Activated naive CD4-positive, alpha-beta T cell treated with anti-CD3 and anti-CD28 coated beads, Interleukin-2, amount 50 U/mL, for 72 hours (primary cell): ENCODE measurements at regions not wholly inside any gene's neighbourhood (a gene's known extent, or its start where the extent isn't known, plus 50 kb on each side); places are given as distances from the start of the nearest gene placed in this dataset.

Experiments
- ATAC-seq, 2 donors: fragments of 150-1000 bp; cut with Tn5 transposase; 2 replicates each; pipeline ENCODE4 v1.10.0; 2021; ENCODE audit warnings: mild to moderate bottlenecking in 2 of 2, moderate library complexity in 2 of 2
- DNase-seq, 2 donors: peaks; one replicate each; pipeline ENCODE4 v3.0.0; 2021 to 2022; ENCODE audit warnings: low spot score in 2 of 2
- H3K27ac Mint-ChIP-seq, 2 donors: one replicate each; pipeline ENCODE4 v1.8.0; 2022; ENCODE audit warnings: mild to moderate bottlenecking in 2 of 2, mixed read lengths in 2 of 2
- H3K36me3 Mint-ChIP-seq, 2 donors: one replicate each; pipeline ENCODE4 v1.8.0; 2022; ENCODE audit warnings: mixed read lengths in 2 of 2
- H3K9me3 Mint-ChIP-seq, 2 donors: one replicate each; pipeline ENCODE4 v1.8.0; 2022; ENCODE audit warnings: mixed read lengths in 2 of 2

DNA sequence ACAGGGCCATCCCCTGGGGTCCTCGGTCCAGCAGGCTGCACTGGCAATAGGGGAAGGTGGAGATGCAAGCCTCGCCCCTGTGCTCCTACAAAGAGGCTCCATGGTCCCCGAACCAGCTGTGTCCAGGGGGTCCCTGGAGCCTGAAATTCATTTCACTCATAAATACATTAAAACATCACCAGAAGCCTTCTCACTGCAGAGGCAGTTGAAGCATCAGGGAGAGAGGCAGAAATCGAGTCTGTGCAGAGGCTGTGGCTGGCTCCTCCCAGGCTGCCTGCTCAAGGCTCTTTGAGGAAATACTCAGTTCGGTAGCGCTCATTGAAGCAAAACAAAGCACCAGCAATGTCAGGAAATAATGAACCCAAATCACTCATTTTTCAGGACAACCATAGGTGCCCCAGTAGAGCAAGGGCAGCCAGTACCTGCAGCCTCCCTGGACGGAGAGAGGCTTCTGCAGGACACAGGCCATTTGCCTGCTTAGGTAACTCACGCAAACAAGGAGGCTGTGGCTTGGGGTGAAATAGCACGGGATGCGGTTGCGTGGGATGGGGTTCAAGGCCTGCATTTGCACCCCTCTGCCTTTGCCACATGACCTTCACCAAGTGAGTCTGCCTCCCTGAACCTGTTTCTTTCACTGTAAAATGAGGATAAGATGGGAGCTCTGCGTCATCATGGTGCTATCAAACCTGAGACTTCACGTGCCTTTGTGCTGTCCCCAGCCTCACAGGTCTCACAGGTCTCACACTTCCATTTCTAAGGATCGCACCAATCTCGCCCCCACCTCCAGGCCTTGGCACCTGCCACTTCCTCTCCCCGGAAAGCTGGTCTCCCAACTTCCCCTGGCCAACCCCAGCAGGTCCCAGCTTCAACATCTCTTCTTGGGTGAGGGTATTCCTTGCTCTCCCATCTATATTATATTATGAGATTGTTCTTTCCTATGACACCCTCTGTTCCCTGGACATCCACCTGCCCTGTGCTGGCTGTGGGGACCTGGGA, 84.3 kb upstream of the SHISAL1 start:
- no peak for ATAC-seq
- Mint-ChIP-seq H3K36me3 (no peaks in the 10 kb centered on the region), H3K27ac (peak overlapping the region in 1 of 2 donors; percentile 40), H3K9me3 (no peaks in the 10 kb centered on the region)
- peak in 1 of 2 donors; percentile 39 for DNase-seq

DNA sequence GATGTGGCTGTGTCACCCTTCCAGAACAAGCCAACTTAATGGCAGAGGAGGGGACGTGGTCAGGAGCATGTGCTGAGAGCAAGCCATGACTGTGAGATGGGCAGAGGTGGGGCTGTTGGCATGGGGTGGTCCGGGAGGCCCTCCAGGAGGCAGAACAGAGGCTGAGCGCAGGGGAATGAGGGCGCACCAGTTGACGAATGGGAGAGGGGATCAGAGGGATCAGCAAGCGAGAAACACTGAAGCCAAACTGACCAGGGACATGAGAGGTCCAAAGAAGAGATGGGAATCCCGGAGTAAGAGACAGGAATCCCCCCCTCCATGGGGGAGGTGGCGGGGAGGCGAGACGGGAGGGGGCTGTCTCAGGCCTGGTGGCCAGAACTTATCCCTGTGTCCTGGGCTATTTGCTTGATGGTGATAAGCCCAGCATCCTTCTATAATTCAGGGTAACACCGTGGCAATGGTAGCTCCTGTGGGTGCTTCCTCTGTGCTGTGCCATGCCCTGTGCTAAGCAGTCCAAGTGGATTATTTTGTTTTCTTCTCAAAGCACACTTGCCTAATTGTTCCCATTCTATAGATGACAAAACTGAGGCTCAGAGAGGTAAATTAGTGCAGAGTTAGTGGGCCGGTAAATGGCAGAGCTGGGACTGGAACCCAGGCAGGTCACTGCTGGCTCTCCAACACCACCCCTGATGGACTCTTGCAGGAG, 83.4 kb upstream of the SHISAL1 start:
- DNase-seq = no peak
- Mint-ChIP-seq H3K27ac (peak overlapping the region; percentile 62 to 64), H3K36me3 (no peaks in the 10 kb centered on the region), H3K9me3 (no peaks in the 10 kb centered on the region)
- no peak for ATAC-seq

DNA sequence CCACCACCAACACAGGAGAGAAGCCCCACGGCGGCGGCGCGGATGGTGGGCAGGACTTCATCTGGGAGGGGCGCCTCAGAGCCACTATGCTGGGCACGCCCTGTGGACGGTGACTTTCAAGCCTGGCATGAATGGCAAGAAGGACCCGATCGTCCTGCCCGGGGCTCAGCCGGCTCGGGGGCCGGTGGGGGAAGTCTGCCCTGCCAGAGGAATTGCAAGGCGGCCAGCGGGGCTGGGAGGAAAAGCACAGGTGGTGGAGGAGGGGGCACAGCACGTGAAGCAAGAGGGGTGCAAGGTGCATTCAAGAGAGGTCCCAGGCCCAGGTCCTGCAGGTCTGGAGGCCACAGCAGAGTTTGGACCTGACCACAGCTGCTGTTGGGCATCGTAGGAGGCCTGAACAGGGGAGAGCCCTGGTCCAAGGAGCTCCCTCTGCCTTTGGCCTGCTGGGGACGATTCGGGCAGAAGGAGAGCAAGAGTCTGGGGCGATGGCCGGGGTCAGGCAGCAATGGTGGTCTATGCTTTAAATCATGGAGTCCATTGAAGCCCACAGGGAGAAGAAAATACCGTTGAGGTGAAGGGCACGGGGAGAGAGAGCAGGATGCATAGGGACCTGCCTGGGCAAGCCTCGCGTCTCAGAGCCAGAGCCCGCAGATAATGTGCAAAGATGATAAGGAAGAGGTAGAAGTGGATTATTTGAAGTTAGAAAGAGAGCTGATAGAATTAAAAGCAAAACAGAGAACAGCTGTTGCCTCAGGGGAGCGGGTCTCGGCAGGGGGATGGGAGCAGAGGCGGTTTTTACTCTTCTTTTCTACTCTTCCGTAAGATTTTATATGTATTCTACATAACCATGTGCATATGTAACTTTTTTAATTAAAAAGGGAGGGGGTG, 82.6 kb upstream of the SHISAL1 start:
- ATAC-seq = no peak
- no peaks in the 10 kb centered on the region for H3K36me3 Mint-ChIP-seq
- peak overlapping the region; percentile 62 to 64 for H3K27ac Mint-ChIP-seq
- DNase-seq = peak in 1 of 2 donors; percentile 34
- no peaks in the 10 kb centered on the region for H3K9me3 Mint-ChIP-seq

DNA sequence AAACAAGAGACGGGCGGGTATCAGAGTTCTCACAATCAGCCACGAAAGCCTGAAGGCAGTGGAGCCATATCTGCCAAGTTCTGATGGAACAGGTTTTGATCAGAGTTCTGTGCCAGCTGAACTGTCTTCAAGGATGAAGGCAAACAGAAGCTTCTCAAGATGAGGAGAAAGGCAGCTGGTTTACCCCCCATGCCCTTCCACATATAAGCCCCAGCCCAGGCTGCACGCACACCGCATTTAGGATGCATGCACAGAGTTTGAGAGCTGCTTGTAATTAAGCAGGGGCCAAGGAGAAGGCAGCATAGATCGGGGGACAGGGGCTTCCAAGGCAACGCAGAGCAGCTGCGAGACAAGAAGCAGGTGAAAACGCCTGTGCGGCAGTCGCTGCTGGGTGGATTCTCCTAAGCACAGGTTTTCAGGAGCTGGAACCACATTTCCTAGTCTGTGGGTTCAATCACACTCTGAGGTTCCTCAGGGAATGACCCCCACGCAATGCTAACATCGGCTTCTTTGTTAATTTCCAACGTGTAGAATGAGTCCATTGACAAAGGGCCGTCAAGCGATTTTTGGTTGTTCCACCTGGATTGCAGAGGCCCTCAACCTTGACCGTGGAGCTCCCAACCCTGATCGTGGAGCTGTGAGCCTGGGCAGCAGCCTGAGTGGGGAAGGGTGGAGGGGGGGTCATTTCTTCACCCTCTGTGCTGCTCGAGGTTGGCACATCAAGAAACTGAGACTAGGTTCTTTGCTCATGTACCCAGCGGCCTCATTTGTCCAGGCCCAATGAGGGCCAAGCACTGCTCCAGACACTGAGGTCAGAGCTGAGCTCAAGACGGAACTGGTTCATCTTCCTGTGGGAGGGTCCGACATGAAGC, 81.7 kb upstream of the SHISAL1 start:
- no peaks in the 10 kb centered on the region for H3K9me3 Mint-ChIP-seq
- no peak for ATAC-seq
- H3K36me3 Mint-ChIP-seq = no peaks in the 10 kb centered on the region
- DNase-seq = peak in 1 of 2 donors; percentile 31
- H3K27ac Mint-ChIP-seq = no peak overlapping the region

DNA sequence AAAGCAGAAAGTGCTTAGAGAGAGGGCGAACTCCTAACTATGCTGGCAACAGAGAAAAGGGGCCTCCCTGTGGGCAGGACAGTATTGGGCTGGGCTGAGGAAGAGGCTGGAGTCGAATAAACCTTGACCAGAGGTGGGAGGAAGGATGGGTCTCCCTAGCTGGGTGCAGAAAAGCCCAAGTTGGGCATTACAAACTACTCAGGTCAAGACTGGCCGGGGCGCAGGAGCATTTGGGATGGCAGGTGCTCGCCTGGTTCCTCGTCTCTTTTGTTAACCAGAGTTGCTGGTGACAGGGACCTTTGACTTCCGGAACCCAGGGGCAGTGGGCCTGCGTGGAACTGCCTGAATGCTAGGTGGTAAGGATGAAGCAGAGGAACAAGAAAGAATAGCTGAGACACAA, 80.3 kb upstream of the SHISAL1 start:
- no peaks in the 10 kb centered on the region for H3K9me3 Mint-ChIP-seq
- H3K27ac Mint-ChIP-seq = no peak overlapping the region
- peak in 1 of 2 donors; percentile 23 for DNase-seq
- no peaks in the 10 kb centered on the region for H3K36me3 Mint-ChIP-seq
- ATAC-seq = no peak

DNA sequence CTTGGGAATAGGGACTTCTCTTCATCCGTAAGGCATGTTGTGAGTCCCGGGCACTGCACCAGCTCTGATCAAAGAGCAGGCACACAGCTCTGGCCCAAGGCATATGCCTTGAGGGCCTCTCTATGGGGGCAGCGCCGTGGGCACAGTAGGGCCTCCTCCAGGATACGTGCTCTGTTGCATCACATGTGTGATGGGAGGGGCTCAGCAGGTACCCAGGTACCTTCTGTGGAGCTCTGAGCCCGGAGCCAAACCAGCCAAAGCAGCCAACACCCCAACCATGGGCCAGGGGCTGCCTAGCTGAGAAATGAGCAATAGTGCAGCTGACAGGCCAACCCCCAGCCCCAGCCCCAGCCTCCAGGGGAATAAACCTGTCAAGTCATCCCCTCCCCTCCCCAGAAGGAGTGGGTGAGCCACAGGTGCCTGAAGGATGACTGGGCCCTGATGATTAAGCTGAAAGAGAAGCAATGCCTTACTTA, 79.7 kb upstream of the SHISAL1 start:
- H3K27ac Mint-ChIP-seq = no peak overlapping the region
- no peaks in the 10 kb centered on the region for H3K36me3 Mint-ChIP-seq
- ATAC-seq (no peak), DNase-seq (peak in 1 of 2 donors; percentile 18)
- no peaks in the 10 kb centered on the region for H3K9me3 Mint-ChIP-seq

DNA sequence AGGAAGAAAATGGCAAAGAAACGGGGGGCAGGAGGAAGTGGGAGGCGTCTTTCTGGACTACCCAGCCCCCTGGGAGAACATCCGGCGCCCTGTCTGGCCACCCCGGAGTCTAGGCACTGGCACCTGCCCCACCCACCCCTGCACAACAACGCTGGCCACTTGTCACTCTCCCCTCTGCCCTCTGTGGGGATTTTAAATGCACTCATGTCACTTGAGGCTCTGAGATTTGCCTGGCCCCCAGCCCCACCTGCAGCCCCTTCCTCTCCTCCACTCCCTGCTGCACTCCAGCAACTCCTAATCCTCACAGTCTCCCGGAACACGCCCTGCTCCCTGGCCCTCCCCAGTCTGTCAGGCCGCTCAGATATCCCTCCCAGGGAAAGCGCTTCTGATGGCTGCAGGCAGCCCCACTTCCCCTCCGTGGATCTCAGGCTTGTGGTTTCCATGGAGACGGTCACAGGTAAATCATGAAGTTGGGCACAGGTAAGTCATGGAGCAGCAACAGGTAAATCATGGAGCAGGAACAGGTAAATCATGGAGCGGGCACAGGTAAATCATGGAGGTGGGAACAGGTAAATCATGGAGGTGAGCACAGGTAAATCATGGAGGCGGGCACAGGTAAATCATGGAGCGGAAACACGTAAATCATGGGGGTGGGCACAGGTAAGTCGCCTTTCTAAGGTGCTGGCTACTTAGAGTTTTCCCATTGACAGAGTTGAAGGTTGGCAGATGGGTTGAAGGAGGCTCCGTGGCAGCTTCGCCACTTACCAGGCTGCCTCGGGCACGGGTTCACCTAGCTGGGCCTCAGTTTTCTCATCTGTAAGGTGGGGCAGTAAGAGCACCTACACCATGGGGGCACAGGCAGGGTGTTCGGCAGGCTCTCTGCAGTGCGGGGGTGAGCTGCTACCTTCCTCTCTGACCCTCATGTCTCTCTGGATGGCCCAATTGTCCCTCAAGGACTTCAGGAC, 79.0 kb upstream of the SHISAL1 start:
- ATAC-seq = no peak
- Mint-ChIP-seq H3K36me3 (no peaks in the 10 kb centered on the region), H3K9me3 (no peaks in the 10 kb centered on the region), H3K27ac (no peak overlapping the region)
- peak in 1 of 2 donors; percentile 48 for DNase-seq

DNA sequence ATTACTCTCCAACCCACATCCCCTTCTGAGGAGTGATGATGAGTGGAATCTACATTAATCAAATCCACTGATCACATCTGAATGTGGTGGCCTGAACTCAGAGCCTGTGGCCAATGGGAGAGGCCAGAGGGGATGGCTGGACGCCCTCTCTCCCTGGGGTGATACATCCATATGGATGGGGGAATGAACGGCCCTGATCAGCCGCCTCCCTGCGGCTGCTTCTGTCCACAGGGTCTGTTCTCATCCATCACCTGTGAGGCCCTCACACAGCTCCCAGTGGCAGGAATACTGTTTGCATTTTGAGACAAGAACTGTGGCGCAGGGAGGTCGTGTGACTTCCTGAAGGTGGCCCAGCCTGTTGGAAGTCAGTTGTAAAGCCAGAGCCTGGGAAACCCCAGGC, 78.3 kb upstream of the SHISAL1 start:
- H3K36me3 Mint-ChIP-seq = no peaks in the 10 kb centered on the region
- DNase-seq (no peak), ATAC-seq (no peak)
- H3K27ac Mint-ChIP-seq = no peak overlapping the region
- no peaks in the 10 kb centered on the region for H3K9me3 Mint-ChIP-seq

DNA sequence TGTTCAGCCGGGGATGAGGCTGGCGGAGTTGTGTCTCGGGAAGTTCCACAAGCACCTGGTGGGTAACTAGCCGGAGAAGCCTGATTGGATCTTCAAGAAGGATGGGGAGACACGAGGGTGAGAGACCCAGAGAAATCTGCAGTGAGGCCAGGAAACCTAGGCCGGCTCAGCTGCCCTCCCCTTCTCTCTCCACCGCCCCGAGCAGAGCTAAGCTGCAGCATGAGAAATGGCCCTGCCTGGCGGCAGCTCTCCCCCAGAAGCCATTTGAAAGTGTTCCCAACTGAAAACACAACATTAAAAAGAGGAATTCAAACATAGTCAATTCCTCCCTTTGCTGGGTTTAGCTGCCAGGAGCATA, 77.8 kb upstream of the SHISAL1 start:
- H3K27ac Mint-ChIP-seq = no peak overlapping the region
- ATAC-seq (no peak), DNase-seq (no peak)
- no peaks in the 10 kb centered on the region for H3K9me3 Mint-ChIP-seq
- no peaks in the 10 kb centered on the region for H3K36me3 Mint-ChIP-seq

DNA sequence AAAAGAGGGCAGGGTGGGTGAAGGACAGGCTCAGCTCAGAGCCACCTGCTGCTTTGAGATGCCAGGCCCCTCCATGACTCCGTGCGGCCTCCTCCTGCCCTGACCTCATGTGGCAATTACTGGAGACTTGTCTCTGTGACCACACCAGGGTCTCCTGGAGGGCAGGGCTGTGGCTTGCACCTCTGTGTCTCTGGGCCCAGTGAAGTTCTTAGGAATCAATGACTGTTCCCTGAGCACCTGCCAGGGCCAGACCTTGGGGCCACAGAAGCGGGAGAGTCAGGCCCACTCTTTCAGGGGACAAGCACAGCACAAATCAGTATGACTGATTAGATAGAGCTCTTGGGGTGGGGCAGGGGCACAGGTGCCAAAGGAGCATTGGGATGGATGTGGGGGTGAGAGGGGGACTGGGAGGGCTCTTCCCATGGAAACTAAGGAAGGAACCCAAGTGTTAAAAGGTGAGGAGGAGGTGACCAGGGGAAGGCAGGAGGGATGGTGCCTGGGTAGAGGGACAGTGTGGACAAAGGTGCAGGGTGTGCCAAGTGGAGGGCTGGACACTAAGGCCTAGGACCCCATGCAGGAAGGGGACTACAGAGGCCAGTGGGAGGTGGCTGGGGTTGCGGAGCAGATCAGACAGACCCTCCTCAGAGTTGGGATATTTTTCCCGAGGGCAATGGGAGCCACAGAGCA, 77.3 kb upstream of the SHISAL1 start:
- no peak for ATAC-seq
- no peak overlapping the region for H3K27ac Mint-ChIP-seq
- no peaks in the 10 kb centered on the region for H3K36me3 Mint-ChIP-seq
- no peak for DNase-seq
- H3K9me3 Mint-ChIP-seq = no peaks in the 10 kb centered on the region

DNA sequence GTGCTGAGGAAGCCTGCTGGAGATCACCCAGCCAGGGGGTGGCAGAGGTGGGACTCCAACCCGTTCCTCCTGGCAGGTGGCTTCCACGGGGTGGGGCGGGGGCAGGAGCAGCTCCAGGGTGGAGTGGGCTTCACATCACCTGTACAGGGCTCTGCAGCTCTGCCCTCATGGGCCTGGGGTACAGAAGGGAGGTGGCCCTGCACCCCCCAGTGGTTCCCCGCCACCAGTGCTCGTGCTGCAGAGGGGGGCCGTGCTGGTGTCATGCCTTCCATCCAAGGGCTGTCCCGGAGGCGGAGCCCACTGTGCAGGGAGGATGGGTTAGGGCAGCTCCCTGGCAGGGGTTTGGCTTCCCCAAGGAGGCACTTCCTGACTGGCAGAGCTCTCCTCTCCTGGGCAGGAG, 76.4 kb upstream of the SHISAL1 start:
- no peak for ATAC-seq
- no peaks in the 10 kb centered on the region for H3K9me3 Mint-ChIP-seq
- no peak for DNase-seq
- no peaks in the 10 kb centered on the region for H3K36me3 Mint-ChIP-seq
- H3K27ac Mint-ChIP-seq = no peak overlapping the region

DNA sequence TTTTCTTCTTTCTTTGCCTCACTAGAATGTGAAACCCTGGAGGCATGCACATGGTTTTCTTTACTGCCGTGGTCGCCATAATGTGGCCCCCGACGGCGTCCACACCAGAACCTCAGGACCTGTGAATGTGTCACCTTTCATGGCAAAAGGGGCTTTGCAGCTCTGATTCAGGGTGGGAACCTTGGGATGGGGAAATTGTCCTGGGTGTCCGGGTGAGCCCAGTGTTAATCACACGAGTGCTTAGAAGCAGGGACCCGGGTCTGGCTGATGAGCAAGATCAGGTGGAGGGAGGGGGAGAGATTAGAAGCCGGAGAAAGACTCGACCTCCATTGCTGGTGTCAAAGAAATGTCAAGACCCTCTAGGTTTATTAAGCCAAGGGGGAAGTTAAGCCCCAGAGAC, 74.7 kb upstream of the SHISAL1 start:
- Mint-ChIP-seq H3K9me3 (no peaks in the 10 kb centered on the region), H3K36me3 (no peaks in the 10 kb centered on the region), H3K27ac (no peak overlapping the region)
- ATAC-seq (no peak), DNase-seq (no peak)

DNA sequence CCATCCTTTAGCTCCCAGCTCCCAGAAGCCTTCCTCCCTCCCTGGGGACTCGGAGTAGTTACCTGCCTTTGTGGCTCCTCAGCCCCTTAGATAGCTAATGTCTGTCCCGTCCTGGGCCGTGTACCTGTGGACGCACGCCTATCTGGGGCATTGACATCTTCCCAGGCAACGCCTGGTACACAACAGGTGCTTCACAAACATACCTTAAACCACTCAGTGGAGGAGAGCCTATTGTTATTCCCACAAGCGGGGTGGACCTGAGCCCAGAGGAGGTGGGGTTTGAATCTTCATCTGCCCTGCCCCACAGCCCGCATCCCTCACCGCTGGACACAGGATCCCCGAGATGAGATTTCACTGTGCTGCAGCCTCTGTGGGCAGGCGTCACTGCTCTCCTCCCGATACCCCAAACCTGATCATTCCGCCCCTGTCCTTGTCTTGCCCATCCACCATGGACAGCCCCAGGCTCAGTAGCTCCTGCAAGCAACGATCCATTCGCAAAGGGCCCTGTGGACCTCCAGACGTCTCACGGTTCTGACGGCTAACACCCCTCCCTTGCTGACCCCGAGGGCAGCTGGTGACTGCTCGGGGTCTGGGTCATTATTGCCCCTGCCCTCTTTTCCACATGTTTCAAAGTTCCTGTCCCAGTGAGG, 73.8 kb upstream of the SHISAL1 start:
- Mint-ChIP-seq H3K36me3 (no peaks in the 10 kb centered on the region), H3K27ac (no peak overlapping the region), H3K9me3 (no peaks in the 10 kb centered on the region)
- DNase-seq (no peak), ATAC-seq (no peak)

DNA sequence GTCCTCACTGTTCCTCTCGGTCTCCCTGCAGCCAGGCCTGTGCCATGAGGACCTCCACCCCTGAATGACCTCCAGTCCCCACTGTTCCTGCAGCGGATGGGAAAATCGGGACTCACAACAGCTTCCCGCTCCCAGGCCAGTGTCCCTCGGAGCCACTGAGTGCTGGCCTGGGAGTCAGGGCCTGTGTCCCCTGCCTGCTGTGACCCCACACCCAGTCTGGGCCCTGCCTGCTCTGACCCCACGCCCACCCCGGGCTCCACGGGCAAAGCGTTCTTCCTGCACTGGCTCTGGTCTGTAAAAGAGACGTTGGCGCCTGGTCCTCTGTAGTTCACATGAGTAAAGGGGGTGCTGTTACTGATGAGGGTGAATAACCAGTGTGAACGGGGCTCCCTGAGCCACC, 73.0 kb upstream of the SHISAL1 start:
- ATAC-seq (no peak), DNase-seq (no peak)
- H3K27ac Mint-ChIP-seq = no peak overlapping the region
- H3K9me3 Mint-ChIP-seq = no peaks in the 10 kb centered on the region
- no peaks in the 10 kb centered on the region for H3K36me3 Mint-ChIP-seq
